GM20431 (cell line): ENCODE measurements at regions not wholly inside any gene's neighbourhood (a gene's known extent, or its start where the extent isn't known, plus 50 kb on each side); places are given as distances from the start of the nearest gene placed in this dataset.

ENCODE experiments used
- in situ Hi-C: fragments of 300-500 bp; cut with MseI, MboI; formaldehyde crosslinking; loops from one replicate; pipeline ENCODE4 v1.15.0; 2020; ENCODE audit warnings: low sequenced_read_pairs; ENCODE audit not compliant: unreplicated experiment

GRCh38 chr3:177300039-177300833 lies 103.0 kb upstream of the TBL1XR1 start:
- in situ Hi-C loops, result no loop called here

- in situ Hi-C loops, result no loop called here
These were observed 103.6 kb upstream of the TBL1XR1 start for GRCh38 chr3:177300842-177301241.

GRCh38 chr3:177306252-177306651 lies 109.0 kb upstream of the TBL1XR1 start:
- in situ Hi-C loops, result no loop called here

- in situ Hi-C loops, result no loop called here
These were observed 110.1 kb upstream of the TBL1XR1 start for GRCh38 chr3:177307391-177307790.

GRCh38 chr3:177307826-177308225 lies 110.5 kb upstream of the TBL1XR1 start:
- in situ Hi-C loops, result no loop called here

GRCh38 chr3:177308286-177308685 lies 111.0 kb upstream of the TBL1XR1 start:
- in situ Hi-C loops, result no loop called here

GRCh38 chr3:177308911-177309310 lies 111.6 kb upstream of the TBL1XR1 start:
- in situ Hi-C loops, result no loop called here

GRCh38 chr3:177312491-177312890 lies 115.2 kb upstream of the TBL1XR1 start:
- in situ Hi-C loops, result no loop called here

- in situ Hi-C loops, result no loop called here
These were observed 117.6 kb upstream of the TBL1XR1 start for GRCh38 chr3:177314897-177315296.

- in situ Hi-C loops, result no loop called here
These were observed 120.0 kb upstream of the TBL1XR1 start for GRCh38 chr3:177317247-177317646.

GRCh38 chr3:177318559-177318958 lies 121.3 kb upstream of the TBL1XR1 start:
- in situ Hi-C loops, result no loop called here

- in situ Hi-C loops, result no loop called here
These were observed 123.5 kb upstream of the TBL1XR1 start for GRCh38 chr3:177320765-177321247.

GRCh38 chr3:177321819-177322218 lies 124.5 kb upstream of the TBL1XR1 start:
- in situ Hi-C loops, result no loop called here

- in situ Hi-C loops, result no loop called here
These were observed 125.6 kb upstream of the TBL1XR1 start for GRCh38 chr3:177322881-177323280.

GRCh38 chr3:177329854-177330253 lies 132.6 kb upstream of the TBL1XR1 start:
- in situ Hi-C loops, result no loop called here

GRCh38 chr3:177330779-177331178 lies 133.5 kb upstream of the TBL1XR1 start:
- in situ Hi-C loops, result no loop called here

GRCh38 chr3:177331203-177331835 lies 134.0 kb upstream of the TBL1XR1 start:
- in situ Hi-C loops, result no loop called here

- in situ Hi-C loops, result no loop called here
These were observed 135.7 kb upstream of the TBL1XR1 start for GRCh38 chr3:177332955-177333354.

GRCh38 chr3:177333533-177334520 lies 136.5 kb upstream of the TBL1XR1 start:
- in situ Hi-C loops, result no loop called here

GRCh38 chr3:177334803-177335202 lies 137.5 kb upstream of the TBL1XR1 start:
- in situ Hi-C loops, result no loop called here
